ENCODE measurements at regions not wholly inside any gene's neighbourhood (a gene's known extent, or its start where the extent isn't known, plus 50 kb on each side); places are given as distances from the start of the nearest gene placed in this dataset.

- H3K27me3 ChIP-seq (ENCODE audit: control insufficient read depth, insufficient read depth, low read length): no peaks in the 10 kb centered on the region
Observed at GRCh38 chr1:57943365-57943764, 519.5 kb upstream of the DAB1 start.

GRCh38 chr1:57934745-57935144 is 510.9 kb upstream of the DAB1 start:
- Histone ChIP-seq H3K36me3 (ENCODE audit: control insufficient read depth, insufficient read depth, low read length) (no peaks in the 10 kb centered on the region), H3K27me3 (ENCODE audit: control insufficient read depth, insufficient read depth, low read length) (no peaks in the 10 kb centered on the region)

More at GRCh38 chr1:57943365-57943764, 519.5 kb upstream of the DAB1 start:
- Histone ChIP-seq H3K27ac (ENCODE audit: low read depth, low read length) (no peak overlapping the region), H3K9ac (ENCODE audit: low read length) (no peak overlapping the region), H3K4me1 (ENCODE audit: control insufficient read depth, insufficient read depth, low read length) (no peaks in the 10 kb centered on the region), H3K4me3 (ENCODE audit: low read length) (no peak overlapping the region), H3K36me3 (ENCODE audit: control insufficient read depth, insufficient read depth, low read length) (no peaks in the 10 kb centered on the region)

GRCh38 chr1:57927003-57927402 is 503.1 kb upstream of the DAB1 start:
- no peak overlapping the region for H3K27ac ChIP-seq (ENCODE audit: low read depth, low read length)
- no peak overlapping the region for H3K9ac ChIP-seq (ENCODE audit: low read length)
- no peak overlapping the region for H3K4me3 ChIP-seq (ENCODE audit: low read length)
- H3K36me3 ChIP-seq (ENCODE audit: control insufficient read depth, insufficient read depth, low read length): no peaks in the 10 kb centered on the region
- no peaks in the 10 kb centered on the region for H3K27me3 ChIP-seq (ENCODE audit: control insufficient read depth, insufficient read depth, low read length)
- H3K4me1 ChIP-seq (ENCODE audit: control insufficient read depth, insufficient read depth, low read length): no peaks in the 10 kb centered on the region

More at GRCh38 chr1:57934745-57935144, 510.9 kb upstream of the DAB1 start:
- Histone ChIP-seq H3K27ac (ENCODE audit: low read depth, low read length) (no peak overlapping the region), H3K4me3 (ENCODE audit: low read length) (no peak overlapping the region), H3K4me1 (ENCODE audit: control insufficient read depth, insufficient read depth, low read length) (no peaks in the 10 kb centered on the region), H3K9ac (ENCODE audit: low read length) (no peak overlapping the region)

- H3K9ac ChIP-seq (ENCODE audit: low read length): no peak overlapping the region
- no peak overlapping the region for H3K4me3 ChIP-seq (ENCODE audit: low read length)
- H3K36me3 ChIP-seq (ENCODE audit: control insufficient read depth, insufficient read depth, low read length): no peaks in the 10 kb centered on the region
- no peak overlapping the region for H3K27ac ChIP-seq (ENCODE audit: low read depth, low read length)
- no peaks in the 10 kb centered on the region for H3K27me3 ChIP-seq (ENCODE audit: control insufficient read depth, insufficient read depth, low read length)
- no peaks in the 10 kb centered on the region for H3K4me1 ChIP-seq (ENCODE audit: control insufficient read depth, insufficient read depth, low read length)
Observed at GRCh38 chr1:57926025-57926552, 502.2 kb upstream of the DAB1 start.

- no peak overlapping the region for H3K27ac ChIP-seq (ENCODE audit: low read depth, low read length)
Observed at GRCh38 chr1:57925226-57925625, 501.4 kb upstream of the DAB1 start.

GRCh38 chr1:57922130-57922529 is 498.3 kb upstream of the DAB1 start:
- H3K36me3 ChIP-seq (ENCODE audit: control insufficient read depth, insufficient read depth, low read length): no peaks in the 10 kb centered on the region
- no peak overlapping the region for H3K4me3 ChIP-seq (ENCODE audit: low read length)
- H3K4me1 ChIP-seq (ENCODE audit: control insufficient read depth, insufficient read depth, low read length): no peaks in the 10 kb centered on the region
- no peak overlapping the region for H3K9ac ChIP-seq (ENCODE audit: low read length)
- H3K27me3 ChIP-seq (ENCODE audit: control insufficient read depth, insufficient read depth, low read length): no peaks in the 10 kb centered on the region
- no peak overlapping the region for H3K27ac ChIP-seq (ENCODE audit: low read depth, low read length)

More at GRCh38 chr1:57925226-57925625, 501.4 kb upstream of the DAB1 start:
- Histone ChIP-seq H3K27me3 (ENCODE audit: control insufficient read depth, insufficient read depth, low read length) (no peaks in the 10 kb centered on the region), H3K36me3 (ENCODE audit: control insufficient read depth, insufficient read depth, low read length) (no peaks in the 10 kb centered on the region), H3K9ac (ENCODE audit: low read length) (no peak overlapping the region), H3K4me1 (ENCODE audit: control insufficient read depth, insufficient read depth, low read length) (no peaks in the 10 kb centered on the region), H3K4me3 (ENCODE audit: low read length) (no peak overlapping the region)

- Histone ChIP-seq H3K4me1 (ENCODE audit: control insufficient read depth, insufficient read depth, low read length) (no peaks in the 10 kb centered on the region), H3K27me3 (ENCODE audit: control insufficient read depth, insufficient read depth, low read length) (no peaks in the 10 kb centered on the region), H3K9ac (ENCODE audit: low read length) (no peak overlapping the region), H3K27ac (ENCODE audit: low read depth, low read length) (no peak overlapping the region), H3K4me3 (ENCODE audit: low read length) (no peak overlapping the region), H3K36me3 (ENCODE audit: control insufficient read depth, insufficient read depth, low read length) (no peaks in the 10 kb centered on the region)
Observed at GRCh38 chr1:57916041-57916440, 492.2 kb upstream of the DAB1 start.

- Histone ChIP-seq H3K36me3 (ENCODE audit: control insufficient read depth, insufficient read depth, low read length) (no peaks in the 10 kb centered on the region), H3K27me3 (ENCODE audit: control insufficient read depth, insufficient read depth, low read length) (no peaks in the 10 kb centered on the region), H3K4me1 (ENCODE audit: control insufficient read depth, insufficient read depth, low read length) (no peaks in the 10 kb centered on the region), H3K9ac (ENCODE audit: low read length) (no peak overlapping the region), H3K27ac (ENCODE audit: low read depth, low read length) (no peak overlapping the region), H3K4me3 (ENCODE audit: low read length) (no peak overlapping the region)
Observed at GRCh38 chr1:57911427-57911826, 487.6 kb upstream of the DAB1 start.

- no peak overlapping the region for H3K27ac ChIP-seq (ENCODE audit: low read depth, low read length)
- H3K9ac ChIP-seq (ENCODE audit: low read length): no peak overlapping the region
- H3K27me3 ChIP-seq (ENCODE audit: control insufficient read depth, insufficient read depth, low read length): no peaks in the 10 kb centered on the region
- no peak overlapping the region for H3K4me3 ChIP-seq (ENCODE audit: low read length)
- H3K36me3 ChIP-seq (ENCODE audit: control insufficient read depth, insufficient read depth, low read length): no peaks in the 10 kb centered on the region
- no peaks in the 10 kb centered on the region for H3K4me1 ChIP-seq (ENCODE audit: control insufficient read depth, insufficient read depth, low read length)
Observed at GRCh38 chr1:57910782-57911181, 486.9 kb upstream of the DAB1 start.

GRCh38 chr1:57910305-57910704 is 486.4 kb upstream of the DAB1 start:
- no peaks in the 10 kb centered on the region for H3K27me3 ChIP-seq (ENCODE audit: control insufficient read depth, insufficient read depth, low read length)
- no peak overlapping the region for H3K27ac ChIP-seq (ENCODE audit: low read depth, low read length)
- no peaks in the 10 kb centered on the region for H3K36me3 ChIP-seq (ENCODE audit: control insufficient read depth, insufficient read depth, low read length)
- no peak overlapping the region for H3K4me3 ChIP-seq (ENCODE audit: low read length)
- no peaks in the 10 kb centered on the region for H3K4me1 ChIP-seq (ENCODE audit: control insufficient read depth, insufficient read depth, low read length)
- H3K9ac ChIP-seq (ENCODE audit: low read length): no peak overlapping the region

- H3K4me1 ChIP-seq (ENCODE audit: control insufficient read depth, insufficient read depth, low read length): no peaks in the 10 kb centered on the region
- no peaks in the 10 kb centered on the region for H3K27me3 ChIP-seq (ENCODE audit: control insufficient read depth, insufficient read depth, low read length)
- no peak overlapping the region for H3K9ac ChIP-seq (ENCODE audit: low read length)
- no peaks in the 10 kb centered on the region for H3K36me3 ChIP-seq (ENCODE audit: control insufficient read depth, insufficient read depth, low read length)
- H3K4me3 ChIP-seq (ENCODE audit: low read length): no peak overlapping the region
- H3K27ac ChIP-seq (ENCODE audit: low read depth, low read length): no peak overlapping the region
Observed at GRCh38 chr1:57908147-57908890, 484.5 kb upstream of the DAB1 start.

- H3K36me3 ChIP-seq (ENCODE audit: control insufficient read depth, insufficient read depth, low read length): no peaks in the 10 kb centered on the region
- H3K4me3 ChIP-seq (ENCODE audit: low read length): no peak overlapping the region
- no peaks in the 10 kb centered on the region for H3K4me1 ChIP-seq (ENCODE audit: control insufficient read depth, insufficient read depth, low read length)
- H3K27me3 ChIP-seq (ENCODE audit: control insufficient read depth, insufficient read depth, low read length): no peaks in the 10 kb centered on the region
- no peak overlapping the region for H3K27ac ChIP-seq (ENCODE audit: low read depth, low read length)
- no peak overlapping the region for H3K9ac ChIP-seq (ENCODE audit: low read length)
Observed at GRCh38 chr1:57901208-57901919, 477.5 kb upstream of the DAB1 start.

Measured in rectal smooth muscle tissue (tissue), 1 donor.